Activated CD4-positive, alpha-beta T cell treated with anti-CD3 and anti-CD28 coated beads, Interleukin-2, amount 10 ng/mL, durations not matched to agents 24 days and 14 days (primary cell): ENCODE measurements at regions not wholly inside any gene's neighbourhood (a gene's known extent, or its start where the extent isn't known, plus 50 kb on each side); places are given as distances from the start of the nearest gene placed in this dataset.
"Not testable (repeated sequence)": the region's sequence is repeated elsewhere in the genome, so short reads cannot be mapped to it uniquely, and the experiment has no call there.

Experiments
- DNase-seq: peaks from one replicate; pipeline ENCODE4 v3.0.0; 2022
- H3K27ac Mint-ChIP-seq: one replicate; pipeline ENCODE4 v1.8.0; 2022; ENCODE audit warnings: mild to moderate bottlenecking, mixed read lengths
- H3K27me3 Mint-ChIP-seq: one replicate; pipeline ENCODE4 v1.8.0; 2022; ENCODE audit warnings: mixed read lengths
- H3K36me3 Mint-ChIP-seq: one replicate; pipeline ENCODE4 v1.8.0; 2022; ENCODE audit warnings: low read depth, mild to moderate bottlenecking, mixed read lengths
- H3K4me1 Mint-ChIP-seq: one replicate; pipeline ENCODE4 v1.8.0; 2021; ENCODE audit warnings: mixed read lengths
- H3K4me3 Mint-ChIP-seq: one replicate; pipeline ENCODE4 v1.8.0; 2022; ENCODE audit warnings: mild to moderate bottlenecking, moderate library complexity, mixed read lengths
- H3K9me3 Mint-ChIP-seq: one replicate; pipeline ENCODE4 v1.8.0; 2021; ENCODE audit warnings: mixed read lengths
- intact Hi-C: fragments of 100-400 bp; cut with micrococcal nuclease; formaldehyde crosslinking; loops from one replicate; pipeline ENCODE4 v1.15.1; 2023

- H3K4me1 Mint-ChIP-seq = peaks cover 33% of the 10 kb centered on the region
- intact Hi-C loops = no loop called here
- peaks cover 68% of the 10 kb centered on the region for H3K36me3 Mint-ChIP-seq
These were observed 154.1 kb upstream of the THUMPD2 start for GRCh38 chr2:39933196-39933595.

GRCh38 chr2:39932198-39932597, 153.1 kb upstream of the THUMPD2 start:
- intact Hi-C loops = no loop called here
- no peak for DNase-seq

More at GRCh38 chr2:39933196-39933595, 154.1 kb upstream of the THUMPD2 start:
- Mint-ChIP-seq H3K27ac (no peak overlapping the region), H3K27me3 (no peaks in the 10 kb centered on the region), H3K9me3 (peaks cover 16% of the 10 kb centered on the region), H3K4me3 (no peak overlapping the region)
- no peak for DNase-seq

GRCh38 chr2:39930175-39930917, 151.3 kb upstream of the THUMPD2 start:
- peak overlapping the region; percentile 45 for H3K27ac Mint-ChIP-seq
- H3K36me3 Mint-ChIP-seq = peaks cover 71% of the 10 kb centered on the region
- peak overlapping the region; percentile 15 for H3K4me3 Mint-ChIP-seq
- peaks cover 27% of the 10 kb centered on the region for H3K4me1 Mint-ChIP-seq
- no peak for DNase-seq
- no peaks in the 10 kb centered on the region for H3K27me3 Mint-ChIP-seq
- intact Hi-C loops = no loop called here
- peaks cover 16% of the 10 kb centered on the region for H3K9me3 Mint-ChIP-seq

More at GRCh38 chr2:39932198-39932597, 153.1 kb upstream of the THUMPD2 start:
- Mint-ChIP-seq H3K4me3 (no peak overlapping the region), H3K4me1 (peaks cover 27% of the 10 kb centered on the region), H3K27me3 (no peaks in the 10 kb centered on the region), H3K36me3 (peaks cover 73% of the 10 kb centered on the region), H3K9me3 (peaks cover 21% of the 10 kb centered on the region), H3K27ac (no peak overlapping the region)

GRCh38 chr2:39929531-39929930, 150.5 kb upstream of the THUMPD2 start:
- no peak overlapping the region for H3K27ac Mint-ChIP-seq
- H3K36me3 Mint-ChIP-seq = peaks cover 70% of the 10 kb centered on the region
- H3K9me3 Mint-ChIP-seq = peaks cover 13% of the 10 kb centered on the region
- no peak for DNase-seq
- H3K27me3 Mint-ChIP-seq = no peaks in the 10 kb centered on the region
- peaks cover 26% of the 10 kb centered on the region for H3K4me1 Mint-ChIP-seq
- H3K4me3 Mint-ChIP-seq = no peak overlapping the region
- intact Hi-C loops = no loop called here

- H3K36me3 Mint-ChIP-seq = peaks cover 58% of the 10 kb centered on the region
- H3K4me3 Mint-ChIP-seq = no peak overlapping the region
- H3K27me3 Mint-ChIP-seq = no peaks in the 10 kb centered on the region
These were observed 146.3 kb upstream of the THUMPD2 start for GRCh38 chr2:39925312-39925711.

GRCh38 chr2:39923455-39923854, 144.4 kb upstream of the THUMPD2 start:
- intact Hi-C loops = no loop called here
- Mint-ChIP-seq H3K4me1 (peaks cover 61% of the 10 kb centered on the region), H3K27me3 (no peaks in the 10 kb centered on the region), H3K4me3 (peak overlapping the region; percentile 31), H3K9me3 (peaks cover 5% of the 10 kb centered on the region), H3K36me3 (peaks cover 42% of the 10 kb centered on the region), H3K27ac (peak overlapping the region; percentile 56)
- peak; percentile 49 for DNase-seq

More at GRCh38 chr2:39925312-39925711, 146.3 kb upstream of the THUMPD2 start:
- Mint-ChIP-seq H3K4me1 (peaks cover 43% of the 10 kb centered on the region), H3K9me3 (peaks cover 5% of the 10 kb centered on the region), H3K27ac (peak overlapping the region; percentile 50)
- no peak for DNase-seq
- intact Hi-C loops = no loop called here

- intact Hi-C loops = no loop called here
- Mint-ChIP-seq H3K4me3 (peak overlapping the region; percentile 33), H3K27ac (peak overlapping the region; percentile 56), H3K27me3 (no peaks in the 10 kb centered on the region), H3K4me1 (peaks cover 65% of the 10 kb centered on the region), H3K9me3 (peaks cover 2% of the 10 kb centered on the region), H3K36me3 (peaks cover 37% of the 10 kb centered on the region)
- DNase-seq = no peak
These were observed 143.8 kb upstream of the THUMPD2 start for GRCh38 chr2:39922679-39923405.

GRCh38 chr2:39920307-39920801, 141.3 kb upstream of the THUMPD2 start:
- intact Hi-C loops = loop anchor here (1.0 to 2.0 kb wide), 2 partner anchors 27 to 530 kb away; no protein-coding TSS in a partner anchor
- Mint-ChIP-seq H3K9me3 (no peaks in the 10 kb centered on the region), H3K36me3 (peaks cover 20% of the 10 kb centered on the region), H3K4me3 (peak overlapping the region; percentile 86), H3K27ac (peak overlapping the region; percentile 90), H3K27me3 (no peaks in the 10 kb centered on the region), H3K4me1 (peaks cover 62% of the 10 kb centered on the region)
- DNase-seq = peak; percentile 73

GRCh38 chr2:39919511-39920306, 140.7 kb upstream of the THUMPD2 start:
- H3K4me1 Mint-ChIP-seq = peaks cover 63% of the 10 kb centered on the region
- intact Hi-C loops = loop anchor here (1.0 to 10.0 kb wide), 7 partner anchors 19 to 1775 kb away; no protein-coding TSS in a partner anchor
- H3K36me3 Mint-ChIP-seq = peaks cover 17% of the 10 kb centered on the region
- H3K27me3 Mint-ChIP-seq = no peaks in the 10 kb centered on the region
- DNase-seq = peak; percentile 76
- no peaks in the 10 kb centered on the region for H3K9me3 Mint-ChIP-seq
- peak overlapping the region; percentile 90 for H3K27ac Mint-ChIP-seq
- H3K4me3 Mint-ChIP-seq = peak overlapping the region; percentile 86

- intact Hi-C loops = loop anchor here (1.0 to 10.0 kb wide), 5 partner anchors 19 to 1776 kb away; no protein-coding TSS in a partner anchor
These were observed 139.8 kb upstream of the THUMPD2 start for GRCh38 chr2:39918886-39919285.

GRCh38 chr2:39917371-39917770, 138.3 kb upstream of the THUMPD2 start:
- H3K27ac Mint-ChIP-seq = peak overlapping the region; percentile 34

More at GRCh38 chr2:39918886-39919285, 139.8 kb upstream of the THUMPD2 start:
- no peaks in the 10 kb centered on the region for H3K9me3 Mint-ChIP-seq
- DNase-seq = no peak
- peak overlapping the region; percentile 86 for H3K4me3 Mint-ChIP-seq
- peaks cover 65% of the 10 kb centered on the region for H3K4me1 Mint-ChIP-seq
- peaks cover 16% of the 10 kb centered on the region for H3K36me3 Mint-ChIP-seq
- H3K27me3 Mint-ChIP-seq = no peaks in the 10 kb centered on the region
- peak overlapping the region; percentile 90 for H3K27ac Mint-ChIP-seq

GRCh38 chr2:39914949-39915348, 135.9 kb upstream of the THUMPD2 start:
- H3K9me3 Mint-ChIP-seq = no peaks in the 10 kb centered on the region
- H3K27me3 Mint-ChIP-seq = peaks cover 5% of the 10 kb centered on the region
- DNase-seq = no peak
- peak overlapping the region; percentile 39 for H3K27ac Mint-ChIP-seq
- peaks cover 2% of the 10 kb centered on the region for H3K36me3 Mint-ChIP-seq
- H3K4me1 Mint-ChIP-seq = peaks cover 36% of the 10 kb centered on the region
- no peak overlapping the region for H3K4me3 Mint-ChIP-seq
- intact Hi-C loops = loop anchor here (5.0 to 10.0 kb wide), 5 partner anchors 32 to 1867 kb away; no protein-coding TSS in a partner anchor

More at GRCh38 chr2:39917371-39917770, 138.3 kb upstream of the THUMPD2 start:
- not testable (repeated sequence) for H3K4me3 Mint-ChIP-seq, H3K27me3 Mint-ChIP-seq, DNase-seq, H3K9me3 Mint-ChIP-seq, H3K36me3 Mint-ChIP-seq
- H3K4me1 Mint-ChIP-seq = peaks cover 52% of the 10 kb centered on the region
- intact Hi-C loops = loop anchor here (10.0 kb wide), 2 partner anchors 207 to 1777 kb away; no protein-coding TSS in a partner anchor
